ENCODE measurements at regions not wholly inside any gene's neighbourhood (a gene's known extent, or its start where the extent isn't known, plus 50 kb on each side); places are given as distances from the start of the nearest gene placed in this dataset.

- no peak for DNase-seq
Measured at GRCh38 chr2:12221584-12221983, 475.2 kb downstream of the LPIN1 start.

DNA sequence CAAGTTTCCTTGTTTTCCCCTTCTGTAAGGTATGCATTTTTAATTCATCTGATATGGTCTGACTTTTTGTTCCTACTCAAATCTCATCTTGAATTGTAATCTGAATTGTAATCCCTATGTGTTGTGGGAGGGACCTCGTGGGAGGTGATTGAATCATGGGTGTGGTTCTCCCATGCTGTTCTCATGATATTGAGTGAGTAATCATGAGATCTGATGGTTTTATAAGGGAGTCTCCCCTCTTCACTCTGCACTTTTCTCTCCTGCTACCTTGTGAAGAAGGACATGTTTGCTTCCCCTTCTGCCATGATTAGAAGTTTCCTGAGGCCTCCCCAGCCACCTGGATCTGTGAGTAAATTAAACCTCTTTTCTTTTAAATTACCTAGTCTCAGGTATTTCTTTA is 476.1 kb downstream of the LPIN1 start:
- no peak for DNase-seq

GRCh38 chr2:12223732-12224131 is 477.3 kb downstream of the LPIN1 start:
- DNase-seq: no peak

- DNase-seq: no peak
Measured at GRCh38 chr2:12226653-12227052, 480.2 kb downstream of the LPIN1 start.

DNA sequence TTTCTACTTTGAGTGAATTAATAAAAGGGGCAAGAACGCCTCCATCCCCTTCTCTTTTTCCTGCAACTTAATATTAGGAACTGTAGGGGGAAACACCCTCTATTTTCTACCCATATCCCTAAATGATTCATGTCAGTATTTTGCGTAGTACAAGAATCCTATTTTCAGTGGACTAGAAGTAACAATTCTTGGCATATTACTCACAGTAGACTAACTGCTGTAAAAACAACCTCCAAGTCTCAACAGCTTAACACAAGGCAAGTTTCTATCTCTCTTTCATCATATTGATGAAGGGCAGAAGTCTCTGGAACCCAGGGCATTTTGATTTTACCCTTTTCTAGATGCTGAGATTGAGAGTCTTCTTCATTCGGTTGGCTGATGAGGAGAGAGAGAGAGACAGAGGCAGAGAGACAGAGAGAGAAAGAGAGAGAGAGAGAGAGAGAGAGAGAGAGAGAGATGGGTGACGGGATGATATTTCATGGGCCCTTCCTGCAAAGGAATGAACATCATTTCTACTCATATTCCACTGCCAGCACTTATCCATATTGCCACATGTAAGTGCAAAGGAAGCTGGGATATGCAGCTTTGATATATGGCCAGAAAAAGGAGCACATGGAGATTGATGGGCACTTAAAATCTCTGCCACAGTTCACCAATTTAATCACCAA is 481.6 kb downstream of the LPIN1 start:
- no peak for DNase-seq

- no peak for DNase-seq
Measured at GRCh38 chr2:12231288-12231687, 484.9 kb downstream of the LPIN1 start.

DNA sequence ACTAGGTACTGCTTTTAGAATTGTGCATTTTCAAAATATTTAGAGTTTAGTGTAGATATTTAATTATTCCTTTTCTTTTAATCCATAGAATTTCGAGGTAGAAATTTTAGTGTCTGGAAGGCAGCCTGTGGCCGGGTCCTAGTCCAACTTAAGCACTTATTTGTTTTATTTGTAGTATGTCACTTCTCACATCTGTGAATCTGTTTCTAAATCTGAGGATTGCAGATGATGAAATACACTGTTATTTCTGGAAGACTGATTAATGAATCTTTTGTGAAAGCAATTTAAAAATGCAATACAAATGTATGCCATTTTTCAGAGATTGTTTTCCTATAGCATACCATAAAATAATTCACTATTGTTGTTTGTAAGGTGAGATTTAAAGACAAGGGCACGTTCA is 483.9 kb upstream of the TRIB2 start:
- no peak for DNase-seq

DNA sequence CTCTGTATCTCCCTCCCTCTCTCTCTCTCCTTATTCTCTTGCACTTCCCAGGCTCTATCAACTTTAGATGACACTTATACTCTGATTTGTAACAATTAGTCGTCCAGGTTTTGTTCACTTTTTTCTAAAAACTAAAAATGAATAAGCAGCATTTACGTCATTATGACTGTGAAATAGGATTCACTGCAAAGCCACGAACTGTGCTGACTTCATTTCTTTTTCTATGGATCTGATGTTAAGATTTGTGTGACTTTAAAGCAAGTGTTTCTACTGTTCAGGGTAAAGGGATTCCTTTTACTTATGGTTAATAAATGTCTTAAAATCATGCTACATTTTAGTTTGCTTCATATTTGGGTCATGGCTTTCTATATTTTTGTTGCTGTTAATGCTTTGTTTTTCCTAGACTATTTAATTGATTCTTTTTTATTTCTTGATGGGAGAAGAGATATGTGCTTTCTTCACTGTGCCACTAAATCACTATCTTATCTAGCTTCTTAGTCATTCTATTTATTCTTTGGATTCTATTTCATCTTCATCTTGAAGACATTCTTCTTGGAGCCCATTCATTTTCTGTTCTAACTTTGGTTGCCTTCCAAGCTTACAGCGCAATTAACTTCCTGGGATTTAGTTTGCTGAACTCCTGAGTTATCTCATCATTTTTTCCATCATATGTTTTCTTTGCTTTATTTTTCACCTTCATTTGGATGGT is 480.4 kb upstream of the TRIB2 start:
- no peak for DNase-seq

- no peak for DNase-seq
Measured at GRCh38 chr2:12240206-12240605, 476.5 kb upstream of the TRIB2 start.

DNA sequence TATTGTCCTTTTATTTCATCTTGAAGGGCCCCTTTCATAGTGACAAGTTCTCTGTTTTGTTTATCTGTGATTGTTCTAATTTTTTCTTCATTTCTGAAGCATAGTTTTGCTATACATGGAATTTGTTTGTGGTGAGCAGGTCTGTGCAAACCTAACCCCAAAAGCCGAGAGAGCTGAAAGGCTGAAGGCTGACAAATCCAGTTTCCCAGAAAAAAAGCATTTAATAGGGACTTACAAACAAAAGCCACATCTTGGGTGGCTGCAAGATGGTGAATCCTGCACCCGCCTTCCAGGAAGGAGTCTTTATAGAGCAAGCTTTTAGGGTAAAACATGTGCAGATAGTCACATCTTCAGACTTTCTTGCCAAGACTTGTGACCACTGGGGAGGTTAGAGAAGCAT is 473.4 kb upstream of the TRIB2 start:
- DNase-seq: no peak

GRCh38 chr2:12244070-12244469 is 472.7 kb upstream of the TRIB2 start:
- DNase-seq: no peak

DNA sequence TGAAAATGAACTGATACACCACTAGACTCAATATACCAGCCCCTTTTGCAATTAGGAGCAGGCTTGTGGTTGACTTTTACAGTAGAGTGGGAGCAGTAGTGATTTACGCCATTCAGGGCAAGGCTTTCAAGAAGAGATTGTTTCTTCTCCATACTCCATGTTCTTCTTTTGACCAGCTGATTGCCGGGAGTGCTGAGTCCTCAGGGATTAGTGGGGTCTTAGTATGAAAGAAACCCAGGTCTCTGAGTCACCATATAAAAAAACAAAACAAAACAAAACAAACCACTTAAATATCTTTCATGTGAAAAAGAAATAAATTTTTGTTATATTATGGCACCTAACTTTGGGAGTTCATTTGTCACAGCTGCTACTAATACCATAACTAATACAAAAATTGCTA is 465.6 kb upstream of the TRIB2 start:
- DNase-seq: no peak

DNA sequence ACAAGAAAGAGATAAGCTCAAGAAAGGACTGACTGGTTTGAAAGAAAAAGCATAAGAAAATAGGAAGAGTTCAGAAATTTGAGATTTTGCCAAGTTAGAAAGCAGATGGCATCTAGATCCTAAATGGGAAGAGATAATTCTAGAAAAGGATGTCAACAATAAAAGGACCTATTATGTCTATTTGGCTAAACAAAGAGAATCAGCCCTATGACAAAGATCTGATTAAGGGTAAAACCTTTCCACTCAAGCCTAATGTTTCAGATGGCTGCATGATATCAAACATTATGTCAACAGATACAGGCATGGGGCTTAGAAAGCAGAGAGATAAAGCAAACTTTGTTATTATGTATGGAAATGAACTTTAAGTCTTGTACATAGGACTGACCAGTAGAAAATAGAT is 465.0 kb upstream of the TRIB2 start:
- no peak for DNase-seq

GRCh38 chr2:12253167-12253778 is 463.5 kb upstream of the TRIB2 start:
- DNase-seq: no peak

DNA sequence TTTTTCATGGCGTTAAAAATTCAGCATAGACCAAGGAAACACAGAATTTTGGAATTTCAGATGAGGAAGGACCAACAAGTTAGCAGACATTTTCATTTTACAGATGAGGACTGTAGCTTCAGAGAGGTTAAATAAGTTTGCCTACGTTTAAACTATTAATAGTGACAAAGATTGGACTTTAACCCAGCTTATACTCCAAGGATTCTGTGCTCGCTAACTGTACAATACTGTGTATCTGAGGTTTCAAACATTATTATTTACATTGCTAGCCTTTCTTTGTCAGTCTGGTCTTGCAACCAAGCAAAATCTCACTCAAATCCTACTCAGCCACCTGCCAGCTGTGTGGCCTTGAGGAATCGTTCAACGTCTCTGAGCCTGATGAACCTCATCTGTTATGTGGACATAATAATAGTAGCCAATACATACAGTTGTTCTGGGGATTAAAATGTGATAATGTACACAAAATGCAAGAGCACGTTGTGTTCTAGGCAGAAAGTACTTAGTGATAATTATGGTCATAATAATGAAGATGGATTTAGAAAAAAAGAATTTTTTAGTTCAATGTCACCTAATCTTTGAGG is 462.4 kb upstream of the TRIB2 start:
- DNase-seq: no peak

- DNase-seq: no peak
Measured at GRCh38 chr2:12256206-12256605, 460.5 kb upstream of the TRIB2 start.

- DNase-seq: no peak
Measured at GRCh38 chr2:12257476-12257875, 459.3 kb upstream of the TRIB2 start.

- no peak for DNase-seq
Measured at GRCh38 chr2:12259493-12259892, 457.2 kb upstream of the TRIB2 start.

GRCh38 chr2:12261986-12262680 is 454.6 kb upstream of the TRIB2 start:
- DNase-seq: no peak

DNA sequence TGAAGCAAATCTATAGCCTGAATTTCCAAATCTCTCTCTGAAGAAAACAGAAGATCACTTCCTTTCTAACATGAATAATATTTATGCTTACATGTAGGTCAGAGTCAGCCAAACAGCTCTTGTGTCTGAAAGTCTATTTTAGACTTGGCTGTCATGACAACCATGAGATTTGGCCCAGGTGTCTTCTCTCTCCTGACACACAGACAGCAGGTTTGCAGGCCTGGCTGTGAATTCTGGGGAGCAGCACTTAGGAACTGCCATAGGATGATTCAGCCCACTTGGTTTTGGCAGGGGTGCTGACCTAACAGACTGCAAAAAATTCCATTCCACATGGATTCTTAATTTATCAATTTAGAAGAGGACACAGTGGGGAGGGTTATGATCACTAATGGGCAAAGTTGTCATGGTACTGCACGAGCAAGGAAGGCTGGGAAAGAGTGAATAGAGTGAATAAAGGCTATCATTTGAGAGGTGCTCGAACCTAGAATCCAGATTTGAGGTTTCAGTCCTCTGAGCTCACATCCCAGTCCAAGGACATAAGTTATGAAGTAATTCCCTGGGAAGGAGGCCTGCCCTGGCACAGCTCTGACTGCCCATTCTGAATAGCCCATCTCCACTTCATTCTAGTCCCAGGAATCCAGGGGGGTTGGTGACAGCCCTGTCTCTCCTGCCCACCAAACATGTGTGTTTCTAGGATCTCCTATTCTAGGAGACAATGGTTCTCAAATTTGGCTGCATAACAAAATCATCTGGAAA is 453.9 kb upstream of the TRIB2 start:
- no peak for DNase-seq

DNA sequence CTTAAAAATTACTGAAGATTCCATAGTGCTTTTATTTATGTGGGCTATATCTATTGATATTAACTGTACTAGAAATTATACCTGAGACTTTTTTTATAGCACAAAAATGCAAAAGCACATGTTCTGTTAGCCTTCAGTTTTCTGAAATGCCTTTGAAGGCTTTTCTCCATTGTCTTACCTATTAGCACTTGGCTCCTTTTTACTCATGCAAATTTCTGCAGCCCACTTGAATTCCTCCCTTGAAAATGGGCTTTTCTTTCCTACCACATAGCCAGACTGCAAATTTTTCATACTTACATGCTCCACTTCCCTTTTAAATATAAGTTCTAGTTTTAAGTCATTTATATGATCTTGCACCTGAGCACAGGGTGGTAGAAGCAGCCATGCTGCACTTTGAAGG is 453.0 kb upstream of the TRIB2 start:
- DNase-seq: no peak

DNA sequence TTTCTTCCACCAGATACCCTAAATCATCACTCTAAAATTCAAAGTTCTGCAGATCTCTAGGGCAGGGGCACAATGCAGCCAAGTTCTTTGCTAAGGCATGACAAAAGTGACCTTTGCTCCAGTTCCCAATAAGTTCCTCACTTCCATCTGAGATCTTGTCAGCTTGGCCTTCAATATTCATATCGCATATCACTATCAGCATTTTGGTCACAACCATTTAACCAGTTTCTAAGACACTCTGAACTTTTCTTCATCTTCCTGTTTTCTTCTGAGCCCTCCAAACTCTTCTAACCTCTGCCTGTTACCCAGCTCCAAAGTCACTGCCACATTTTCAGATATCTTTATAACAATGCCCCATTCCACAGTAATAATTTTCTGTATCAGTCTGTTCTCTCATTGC is 452.6 kb upstream of the TRIB2 start:
- no peak for DNase-seq

DNA sequence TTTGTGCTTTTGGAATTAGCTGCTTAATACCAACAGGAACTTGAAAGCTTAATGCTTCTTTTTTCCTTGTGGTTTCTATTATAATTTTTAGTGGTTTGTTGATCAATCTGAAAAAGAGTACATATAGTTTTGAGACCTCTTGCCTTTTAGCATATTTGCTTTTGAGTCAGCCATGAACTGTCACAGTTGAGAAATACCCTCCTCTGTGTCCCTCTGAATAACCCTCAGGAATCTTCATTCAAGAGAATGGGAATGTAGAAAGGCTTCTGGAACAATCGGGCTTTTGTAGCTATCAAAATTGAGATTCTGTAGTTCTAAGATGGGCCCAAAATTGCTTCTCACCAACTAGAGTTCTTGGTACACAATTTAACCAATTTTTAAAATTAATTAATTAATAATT is 451.1 kb upstream of the TRIB2 start:
- no peak for DNase-seq

Measured in effector CD8-positive, alpha-beta T cell (primary cell).